OCI-LY7 (cell line): ENCODE measurements at regions not wholly inside any gene's neighbourhood (a gene's known extent, or its start where the extent isn't known, plus 50 kb on each side); places are given as distances from the start of the nearest gene placed in this dataset.

Experiments used
- BruUV-seq: library from RNA; stranded (reverse); fragments of 400-500 nt; replicated peaks from 2 replicates; lab custom pipeline; 2021; lab: Mats Ljungman, UMichigan
- CTCF ChIA-PET: fragments of 300-600 bp; sonication (Branson Sonifier 250); formaldehyde crosslinking; loops from one replicate; lab custom pipeline; 2022; ENCODE audit warnings: antibody characterized with exemption; ENCODE audit not compliant: unreplicated experiment; lab: Charles Lee
- POLR2A ChIA-PET: fragments of 300-600 bp; sonication (Branson Sonifier 250); formaldehyde crosslinking; loops from one replicate; lab custom pipeline; 2022; ENCODE audit warnings: antibody characterized with exemption; lab: Charles Lee
- DNase-seq: peaks from one replicate; pipeline ENCODE4 v3.0.0-alpha.2; 2015; ENCODE audit warnings: low spot score
- H2AFZ ChIP-seq: fragments of 200-600 bp; sonication (generic), shearing (Covaris generic); 2 replicates; pipeline ENCODE4 v1.6.1; 2014; ENCODE audit warnings: mild to moderate bottlenecking, antibody characterized with exemption, low read length, moderate library complexity
- H3K27ac ChIP-seq: fragments of 200-600 bp; sonication (generic); 2 replicates; pipeline ENCODE4 v1.5.1; 2014; ENCODE audit warnings: mixed run types, low read depth, mild to moderate bottlenecking, moderate library complexity, low read length, inconsistent platforms; ENCODE audit not compliant: poor library complexity, severe bottlenecking
- H3K36me3 ChIP-seq: fragments of 200-600 bp; sonication (generic); 2 replicates; pipeline ENCODE4 v1.6.1; 2014; ENCODE audit warnings: mild to moderate bottlenecking, antibody characterized with exemption, low read length, moderate library complexity, mixed read lengths; ENCODE audit not compliant: insufficient read depth
- H3K4me1 ChIP-seq: fragments of 200-600 bp; sonication (generic); 2 replicates; pipeline ENCODE4 v1.5.1; 2014; ENCODE audit warnings: mild to moderate bottlenecking, low read length; ENCODE audit not compliant: insufficient read depth, poor library complexity, severe bottlenecking
- H3K4me2 ChIP-seq: fragments of 200-600 bp; sonication (generic); 2 replicates; pipeline ENCODE4 v1.6.1; 2014; ENCODE audit warnings: mild to moderate bottlenecking, low read length
- H3K4me3 ChIP-seq: fragments of 200-600 bp; sonication (generic); 2 replicates; pipeline ENCODE4 v1.5.1; 2014; ENCODE audit warnings: mild to moderate bottlenecking, low read depth, low read length; ENCODE audit not compliant: poor library complexity, severe bottlenecking
- H3K79me2 ChIP-seq: fragments of 200-600 bp; sonication (generic); 2 replicates; pipeline ENCODE4 v1.6.1; 2016; ENCODE audit warnings: low read depth, mild to moderate bottlenecking, low read length, moderate library complexity, mixed read lengths; ENCODE audit not compliant: insufficient read depth
- H3K9me2 ChIP-seq: fragments of 200-600 bp; sonication (generic); 2 replicates; pipeline ENCODE4 v1.6.1; 2016; ENCODE audit warnings: mild to moderate bottlenecking, low read length, mixed read lengths; ENCODE audit not compliant: insufficient read depth
- H3K9me3 ChIP-seq: fragments of 200-600 bp; sonication (generic); 2 replicates; pipeline ENCODE4 v1.6.1; 2014; ENCODE audit warnings: mild to moderate bottlenecking, mixed run types, low read length, mixed read lengths
- H4K20me1 ChIP-seq: fragments of 200-600 bp; sonication (generic); 2 replicates; pipeline ENCODE4 v1.6.1; 2014; ENCODE audit warnings: mild to moderate bottlenecking, antibody characterized with exemption, low read length, moderate library complexity, mixed read lengths; ENCODE audit not compliant: insufficient read depth
- CTCF ChIP-seq: fragments of 200-600 bp; sonication (generic); conservative IDR thresholded peaks from 2 replicates; pipeline ENCODE4 v1.5.1; 2014; ENCODE audit warnings: mild to moderate bottlenecking, antibody characterized with exemption, low read length, moderate library complexity, mixed read lengths
- EZH2phosphoT487 ChIP-seq: fragments of 200-600 bp; sonication (generic); IDR thresholded peaks from 2 replicates; pipeline ENCODE4 v1.6.1; 2018; ENCODE audit warnings: low read depth, borderline replicate concordance, mild to moderate bottlenecking, mixed run types, antibody characterized with exemption, low read length, moderate library complexity, mixed read lengths
- intact Hi-C: fragments of 100-400 bp; cut with micrococcal nuclease; formaldehyde crosslinking; loops from one replicate; pipeline ENCODE4 v1.10.0; 2022; ENCODE audit not compliant: unreplicated experiment

- POLR2A ChIA-PET = no interaction called here
- no peak overlapping the region for H3K27ac ChIP-seq
- H3K4me3 ChIP-seq = no peak overlapping the region
- H4K20me1 ChIP-seq = no peaks in the 10 kb centered on the region
- H3K36me3 ChIP-seq = no peaks in the 10 kb centered on the region
- no peaks in the 10 kb centered on the region for H3K9me2 ChIP-seq
- no peak overlapping the region for H3K4me2 ChIP-seq
- DNase-seq = no peak
- no TSS peak for BruUV-seq
- H2AFZ ChIP-seq = no peak overlapping the region
- intact Hi-C loops = no loop called here
- no peaks in the 10 kb centered on the region for H3K4me1 ChIP-seq
- H3K9me3 ChIP-seq = no peaks in the 10 kb centered on the region
- CTCF ChIA-PET = no interaction called here
- H3K79me2 ChIP-seq = no peaks in the 10 kb centered on the region
- no peak for TF ChIP-seq EZH2phosphoT487
- TF ChIP-seq CTCF = no peak
These were observed 404.5 kb downstream of the BCAT1 start for GRCh38 chr12:24544368-24544767.

- no peak for TF ChIP-seq CTCF
- no peak for TF ChIP-seq EZH2phosphoT487
- DNase-seq = no peak
- H3K4me2 ChIP-seq = no peak overlapping the region
- no peaks in the 10 kb centered on the region for H3K9me3 ChIP-seq
- no peak overlapping the region for H3K4me3 ChIP-seq
- no peak overlapping the region for H2AFZ ChIP-seq
- no peak overlapping the region for H3K27ac ChIP-seq
- no peaks in the 10 kb centered on the region for H3K9me2 ChIP-seq
- no peaks in the 10 kb centered on the region for H4K20me1 ChIP-seq
- intact Hi-C loops = no loop called here
- no peaks in the 10 kb centered on the region for H3K36me3 ChIP-seq
- POLR2A ChIA-PET = interaction anchor here (0.7 kb wide), 2 partner anchors 24 to 204 kb away, joined by 3 read pairs; no protein-coding TSS in a partner anchor
- CTCF ChIA-PET = no interaction called here
- H3K79me2 ChIP-seq = no peaks in the 10 kb centered on the region
- no TSS peak for BruUV-seq
- no peaks in the 10 kb centered on the region for H3K4me1 ChIP-seq
These were observed 407.6 kb downstream of the BCAT1 start for GRCh38 chr12:24541193-24541871.

- BruUV-seq = no TSS peak
- no peaks in the 10 kb centered on the region for H3K4me1 ChIP-seq
- H3K9me3 ChIP-seq = no peaks in the 10 kb centered on the region
- no peak overlapping the region for H3K4me2 ChIP-seq
- no peak for TF ChIP-seq EZH2phosphoT487
- intact Hi-C loops = no loop called here
- H3K9me2 ChIP-seq = no peaks in the 10 kb centered on the region
- no peak overlapping the region for H3K27ac ChIP-seq
- POLR2A ChIA-PET = no interaction called here
- H3K4me3 ChIP-seq = no peak overlapping the region
- no peaks in the 10 kb centered on the region for H3K36me3 ChIP-seq
- H2AFZ ChIP-seq = no peak overlapping the region
- H3K79me2 ChIP-seq = no peaks in the 10 kb centered on the region
- no peaks in the 10 kb centered on the region for H4K20me1 ChIP-seq
- no peak for DNase-seq
- CTCF ChIA-PET = no interaction called here
These were observed 409.3 kb downstream of the BCAT1 start for GRCh38 chr12:24539646-24540045.
